Astrocyte of the spinal cord (primary cell): ENCODE measurements at regions not wholly inside any gene's neighbourhood (a gene's known extent, or its start where the extent isn't known, plus 50 kb on each side); places are given as distances from the start of the nearest gene placed in this dataset.
"Not testable (repeated sequence)": the region's sequence is repeated elsewhere in the genome, so short reads cannot be mapped to it uniquely, and the experiment has no call there.

ENCODE experiments used
- DNase-seq: peaks from one replicate; pipeline ENCODE4 v3.0.0; 2011; ENCODE audit warnings: low read depth, low spot score
- H3K4me3 ChIP-seq: 2 replicates; pipeline ENCODE4 v1.5.1; 2011; ENCODE audit warnings: low read depth, mild to moderate bottlenecking, low read length, moderate library complexity
- CTCF ChIP-seq: IDR thresholded peaks from 2 replicates; pipeline ENCODE4 v1.5.1; 2012; ENCODE audit warnings: low read depth, mild to moderate bottlenecking, low read length, inconsistent platforms
- in situ Hi-C: cut with HindIII; loops from 2 replicates; pipeline ENCODE4 v1.10.0; 2017; ENCODE audit warnings: low sequenced_read_pairs

- in situ Hi-C loops = no loop called here
- peak; percentile 76 for DNase-seq
- no peak overlapping the region for H3K4me3 ChIP-seq
- TF ChIP-seq CTCF = no peak
Observed at GRCh38 chr5:111829701-111830100, 72.7 kb upstream of the NREP start.

DNA sequence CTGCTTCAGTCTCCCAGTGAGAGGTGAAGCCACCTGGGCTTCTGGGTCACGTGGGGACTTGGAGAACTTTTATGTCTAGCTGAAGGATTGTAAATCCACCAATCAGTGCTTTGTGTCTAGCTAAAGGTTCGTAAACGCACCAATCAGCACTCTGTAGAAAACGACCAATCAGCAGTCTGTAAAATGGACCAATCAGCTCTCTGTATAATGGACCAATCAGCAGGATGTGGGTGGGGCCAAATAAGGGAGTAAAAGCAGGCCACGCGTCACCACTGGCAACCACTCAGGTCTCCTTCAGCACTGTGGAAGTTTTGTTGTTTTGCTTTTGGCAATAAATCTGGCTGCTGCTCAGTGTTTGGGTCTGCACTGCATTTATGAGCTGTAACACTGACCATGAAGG lies 69.1 kb upstream of the NREP start:
- DNase-seq = no peak
- in situ Hi-C loops = no loop called here

GRCh38 chr5:111820072-111820471 lies 63.1 kb upstream of the NREP start:
- no peak for DNase-seq
- in situ Hi-C loops = no loop called here
- H3K4me3 ChIP-seq = no peak overlapping the region
- TF ChIP-seq CTCF = no peak

More for the DNA sequence above, 69.1 kb upstream of the NREP start:
- no peak overlapping the region for H3K4me3 ChIP-seq
- TF ChIP-seq CTCF = no peak

GRCh38 chr5:111819028-111819427 lies 62.0 kb upstream of the NREP start:
- H3K4me3 ChIP-seq, DNase-seq, in situ Hi-C loops: not testable (repeated sequence)

- in situ Hi-C loops = no loop called here
- no peak overlapping the region for H3K4me3 ChIP-seq
- TF ChIP-seq CTCF = no peak
- no peak for DNase-seq
Observed at GRCh38 chr5:111813537-111813936, 56.5 kb upstream of the NREP start.

DNA sequence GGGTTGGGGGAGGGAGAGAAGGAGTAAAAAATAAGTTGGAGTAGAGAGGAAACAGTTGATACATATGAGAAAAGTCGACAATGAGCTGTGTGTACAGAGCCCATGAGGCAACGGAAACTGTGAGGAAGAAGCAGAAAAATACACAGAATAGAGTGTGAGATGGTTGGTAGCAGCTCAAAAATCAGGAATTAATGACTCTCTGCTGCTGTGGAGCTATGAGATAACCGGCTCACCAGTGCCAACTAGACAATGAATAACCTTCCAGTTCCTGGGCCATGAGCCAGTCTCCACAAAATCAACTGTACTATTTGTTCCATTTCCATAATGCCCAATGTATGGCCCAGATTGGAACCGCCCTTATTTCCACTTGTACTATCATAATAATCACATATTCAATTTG lies 53.1 kb upstream of the NREP start:
- DNase-seq = no peak
- no peak overlapping the region for H3K4me3 ChIP-seq
- no peak for TF ChIP-seq CTCF
- in situ Hi-C loops = no loop called here
